ENCODE measurements at regions not wholly inside any gene's neighbourhood (a gene's known extent, or its start where the extent isn't known, plus 50 kb on each side); places are given as distances from the start of the nearest gene placed in this dataset.

DNA sequence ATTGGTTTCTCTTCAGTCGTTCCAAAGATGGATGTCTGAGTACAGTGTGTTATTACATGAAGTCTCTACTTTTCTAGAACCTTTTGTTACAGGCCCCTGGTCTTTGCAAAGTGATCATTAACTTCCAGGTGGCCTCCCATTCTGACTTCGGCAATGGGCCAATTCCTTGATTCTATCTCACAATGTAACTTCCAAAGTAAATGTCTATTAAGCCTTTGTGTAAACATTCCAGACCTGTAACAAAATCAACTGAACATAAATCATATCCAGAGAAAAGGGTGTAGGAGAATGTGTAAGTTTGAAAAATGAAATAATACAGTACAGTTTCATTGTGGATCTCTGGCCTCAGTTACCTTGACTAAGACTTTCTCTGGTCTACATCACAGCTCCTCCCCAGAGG is 187.8 kb upstream of the JAG1 start:
- DNase-seq, result no peak
- Histone ChIP-seq H3K4me2 (ENCODE audit: low read depth, low read length) (no peak overlapping the region), H3K4me3 (ENCODE audit: low read length) (no peak overlapping the region), H3K9ac (ENCODE audit: low read length) (no peak overlapping the region), H3K36me3 (replicated peaks; ENCODE audit: insufficient read depth, low read length) (no peaks in the 10 kb centered on the region), H2AFZ (ENCODE audit: low read length) (no peak overlapping the region), H3F3A (ENCODE audit: insufficient read depth, low read length) (no peaks in the 10 kb centered on the region), H3K9me2 (replicated peaks; ENCODE audit: insufficient read depth, low read length) (no peaks in the 10 kb centered on the region), H3K27me3 (replicated peaks; ENCODE audit: insufficient read depth, low read length) (no peaks in the 10 kb centered on the region), H3K79me2 (ENCODE audit: low read length) (no peaks in the 10 kb centered on the region), H4K20me1 (ENCODE audit: insufficient read depth, low read length) (no peaks in the 10 kb centered on the region), H3K4me1 (ENCODE audit: low read length) (no peaks in the 10 kb centered on the region), H3K27ac (ENCODE audit: low read length) (no peak overlapping the region), H3K9me3 (replicated peaks; ENCODE audit: insufficient read depth, low read length) (no peaks in the 10 kb centered on the region)
- no peak for TF ChIP-seq EZH2 (optimal IDR thresholded peaks at IDR 0.05; ENCODE audit: low read depth, low read length)
- TF ChIP-seq EZH2phosphoT487 (IDR thresholded peaks at IDR 0.05; ENCODE audit: low read length), result no peak
- TF ChIP-seq, protein P1, sequence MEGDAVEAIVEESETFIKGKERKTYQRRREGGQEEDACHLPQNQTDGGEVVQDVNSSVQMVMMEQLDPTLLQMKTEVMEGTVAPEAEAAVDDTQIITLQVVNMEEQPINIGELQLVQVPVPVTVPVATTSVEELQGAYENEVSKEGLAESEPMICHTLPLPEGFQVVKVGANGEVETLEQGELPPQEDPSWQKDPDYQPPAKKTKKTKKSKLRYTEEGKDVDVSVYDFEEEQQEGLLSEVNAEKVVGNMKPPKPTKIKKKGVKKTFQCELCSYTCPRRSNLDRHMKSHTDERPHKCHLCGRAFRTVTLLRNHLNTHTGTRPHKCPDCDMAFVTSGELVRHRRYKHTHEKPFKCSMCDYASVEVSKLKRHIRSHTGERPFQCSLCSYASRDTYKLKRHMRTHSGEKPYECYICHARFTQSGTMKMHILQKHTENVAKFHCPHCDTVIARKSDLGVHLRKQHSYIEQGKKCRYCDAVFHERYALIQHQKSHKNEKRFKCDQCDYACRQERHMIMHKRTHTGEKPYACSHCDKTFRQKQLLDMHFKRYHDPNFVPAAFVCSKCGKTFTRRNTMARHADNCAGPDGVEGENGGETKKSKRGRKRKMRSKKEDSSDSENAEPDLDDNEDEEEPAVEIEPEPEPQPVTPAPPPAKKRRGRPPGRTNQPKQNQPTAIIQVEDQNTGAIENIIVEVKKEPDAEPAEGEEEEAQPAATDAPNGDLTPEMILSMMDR (IDR thresholded peaks at IDR 0.05; ENCODE audit: low read length), result no peak

GRCh38 chr20:10863337-10864060 is 189.7 kb upstream of the JAG1 start:
- no peaks in the 10 kb centered on the region for H3K4me1 ChIP-seq (ENCODE audit: low read length)
- no peak overlapping the region for H2AFZ ChIP-seq (ENCODE audit: low read length)

DNA sequence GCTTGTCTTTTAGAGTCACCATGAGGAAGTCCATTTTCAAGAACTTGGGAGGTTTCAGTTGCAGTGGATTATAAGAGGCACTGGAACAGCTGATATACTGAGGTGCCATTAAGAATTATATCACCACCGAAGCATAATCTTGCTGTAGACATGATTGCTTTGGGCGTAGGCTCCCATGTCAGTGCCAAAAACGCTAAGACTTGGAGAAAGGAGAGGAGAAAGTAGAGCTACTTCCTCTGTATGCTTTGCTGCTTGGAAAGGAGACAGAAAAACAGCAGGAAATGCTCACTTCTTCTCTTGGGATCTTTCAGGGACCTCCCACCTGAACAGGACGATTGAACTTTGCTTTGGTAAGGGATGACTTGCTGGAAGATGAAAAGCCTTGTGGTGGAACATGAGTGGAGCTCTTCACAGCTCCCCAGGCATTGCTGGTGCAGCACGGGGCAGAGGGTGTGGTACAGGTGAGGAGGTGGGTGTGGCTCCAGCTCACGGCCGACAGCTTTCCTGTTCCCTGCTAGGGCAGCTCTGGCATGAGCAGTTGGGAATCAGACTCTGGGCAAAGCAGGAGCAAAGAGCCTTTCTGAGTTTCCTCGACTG is 190.4 kb upstream of the JAG1 start:
- Histone ChIP-seq H3K79me2 (ENCODE audit: low read length) (no peaks in the 10 kb centered on the region), H3K9me2 (replicated peaks; ENCODE audit: insufficient read depth, low read length) (no peaks in the 10 kb centered on the region), H2AFZ (ENCODE audit: low read length) (no peak overlapping the region), H3K4me1 (ENCODE audit: low read length) (no peaks in the 10 kb centered on the region), H3K9me3 (replicated peaks; ENCODE audit: insufficient read depth, low read length) (no peaks in the 10 kb centered on the region), H4K20me1 (ENCODE audit: insufficient read depth, low read length) (no peaks in the 10 kb centered on the region), H3K4me3 (ENCODE audit: low read length) (no peak overlapping the region), H3K27me3 (replicated peaks; ENCODE audit: insufficient read depth, low read length) (no peaks in the 10 kb centered on the region), H3K27ac (ENCODE audit: low read length) (no peak overlapping the region), H3K9ac (ENCODE audit: low read length) (no peak overlapping the region), H3K4me2 (ENCODE audit: low read depth, low read length) (no peak overlapping the region), H3F3A (ENCODE audit: insufficient read depth, low read length) (no peaks in the 10 kb centered on the region), H3K36me3 (replicated peaks; ENCODE audit: insufficient read depth, low read length) (no peaks in the 10 kb centered on the region)
- no peak for DNase-seq
- no peak for TF ChIP-seq EZH2phosphoT487 (IDR thresholded peaks at IDR 0.05; ENCODE audit: low read length)
- TF ChIP-seq EZH2 (optimal IDR thresholded peaks at IDR 0.05; ENCODE audit: low read depth, low read length), result no peak
- TF ChIP-seq, protein P1 (IDR thresholded peaks at IDR 0.05; ENCODE audit: low read length), result no peak

More at GRCh38 chr20:10863337-10864060, 189.7 kb upstream of the JAG1 start:
- Histone ChIP-seq H3K4me2 (ENCODE audit: low read depth, low read length) (no peak overlapping the region), H3K9me3 (replicated peaks; ENCODE audit: insufficient read depth, low read length) (no peaks in the 10 kb centered on the region), H3K27me3 (replicated peaks; ENCODE audit: insufficient read depth, low read length) (no peaks in the 10 kb centered on the region), H3K36me3 (replicated peaks; ENCODE audit: insufficient read depth, low read length) (no peaks in the 10 kb centered on the region), H3F3A (ENCODE audit: insufficient read depth, low read length) (no peaks in the 10 kb centered on the region), H3K4me3 (ENCODE audit: low read length) (no peak overlapping the region), H3K79me2 (ENCODE audit: low read length) (no peaks in the 10 kb centered on the region), H3K27ac (ENCODE audit: low read length) (no peak overlapping the region), H3K9me2 (replicated peaks; ENCODE audit: insufficient read depth, low read length) (no peaks in the 10 kb centered on the region), H3K9ac (ENCODE audit: low read length) (no peak overlapping the region), H4K20me1 (ENCODE audit: insufficient read depth, low read length) (no peaks in the 10 kb centered on the region)
- no peak for DNase-seq
- TF ChIP-seq, protein P1 (IDR thresholded peaks at IDR 0.05; ENCODE audit: low read length), result no peak
- no peak for TF ChIP-seq EZH2phosphoT487 (IDR thresholded peaks at IDR 0.05; ENCODE audit: low read length)
- no peak for TF ChIP-seq EZH2 (optimal IDR thresholded peaks at IDR 0.05; ENCODE audit: low read depth, low read length)
